ENCODE measurements at regions not wholly inside any gene's neighbourhood (a gene's known extent, or its start where the extent isn't known, plus 50 kb on each side); places are given as distances from the start of the nearest gene placed in this dataset.

DNA sequence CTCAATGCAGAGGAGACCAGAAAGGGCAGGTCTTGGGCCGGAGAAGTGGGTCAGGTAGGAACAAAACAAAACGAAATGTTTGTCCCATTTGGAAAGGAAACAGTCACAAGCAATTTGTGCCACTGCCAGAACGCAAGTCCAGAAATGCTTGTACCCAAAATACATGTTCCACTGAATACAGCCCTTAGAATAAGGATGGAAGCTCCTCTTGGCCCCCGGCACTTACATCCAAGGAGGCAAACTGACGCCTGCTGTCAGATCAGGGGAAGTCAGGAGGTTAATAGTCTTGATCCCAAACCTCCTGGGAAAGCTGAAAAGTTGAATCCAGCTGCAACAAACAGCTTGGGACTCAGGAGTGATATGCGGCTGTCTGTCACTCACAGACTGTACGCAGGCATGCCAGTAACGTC lies 75.9 kb upstream of the GALNT2 start:
- TF ChIP-seq, protein P1, sequence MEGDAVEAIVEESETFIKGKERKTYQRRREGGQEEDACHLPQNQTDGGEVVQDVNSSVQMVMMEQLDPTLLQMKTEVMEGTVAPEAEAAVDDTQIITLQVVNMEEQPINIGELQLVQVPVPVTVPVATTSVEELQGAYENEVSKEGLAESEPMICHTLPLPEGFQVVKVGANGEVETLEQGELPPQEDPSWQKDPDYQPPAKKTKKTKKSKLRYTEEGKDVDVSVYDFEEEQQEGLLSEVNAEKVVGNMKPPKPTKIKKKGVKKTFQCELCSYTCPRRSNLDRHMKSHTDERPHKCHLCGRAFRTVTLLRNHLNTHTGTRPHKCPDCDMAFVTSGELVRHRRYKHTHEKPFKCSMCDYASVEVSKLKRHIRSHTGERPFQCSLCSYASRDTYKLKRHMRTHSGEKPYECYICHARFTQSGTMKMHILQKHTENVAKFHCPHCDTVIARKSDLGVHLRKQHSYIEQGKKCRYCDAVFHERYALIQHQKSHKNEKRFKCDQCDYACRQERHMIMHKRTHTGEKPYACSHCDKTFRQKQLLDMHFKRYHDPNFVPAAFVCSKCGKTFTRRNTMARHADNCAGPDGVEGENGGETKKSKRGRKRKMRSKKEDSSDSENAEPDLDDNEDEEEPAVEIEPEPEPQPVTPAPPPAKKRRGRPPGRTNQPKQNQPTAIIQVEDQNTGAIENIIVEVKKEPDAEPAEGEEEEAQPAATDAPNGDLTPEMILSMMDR (IDR thresholded peaks at IDR 0.05; ENCODE audit: control extremely low read depth, extremely low read depth, low read depth, missing control alignments): no peak
- POLR2A ChIA-PET: interaction anchor here (0.5 kb wide), 1 partner anchor 11 kb away, joined by 3 read pairs; no protein-coding TSS in a partner anchor
- CTCF ChIA-PET: interaction anchor here (0.9 to 2.0 kb wide), 5 partner anchors 8 to 220 kb away, joined by 3 to 4 read pairs (median 4); no protein-coding TSS in a partner anchor
- DNase-seq (ENCODE audit: extremely low spot score): no peak

DNA sequence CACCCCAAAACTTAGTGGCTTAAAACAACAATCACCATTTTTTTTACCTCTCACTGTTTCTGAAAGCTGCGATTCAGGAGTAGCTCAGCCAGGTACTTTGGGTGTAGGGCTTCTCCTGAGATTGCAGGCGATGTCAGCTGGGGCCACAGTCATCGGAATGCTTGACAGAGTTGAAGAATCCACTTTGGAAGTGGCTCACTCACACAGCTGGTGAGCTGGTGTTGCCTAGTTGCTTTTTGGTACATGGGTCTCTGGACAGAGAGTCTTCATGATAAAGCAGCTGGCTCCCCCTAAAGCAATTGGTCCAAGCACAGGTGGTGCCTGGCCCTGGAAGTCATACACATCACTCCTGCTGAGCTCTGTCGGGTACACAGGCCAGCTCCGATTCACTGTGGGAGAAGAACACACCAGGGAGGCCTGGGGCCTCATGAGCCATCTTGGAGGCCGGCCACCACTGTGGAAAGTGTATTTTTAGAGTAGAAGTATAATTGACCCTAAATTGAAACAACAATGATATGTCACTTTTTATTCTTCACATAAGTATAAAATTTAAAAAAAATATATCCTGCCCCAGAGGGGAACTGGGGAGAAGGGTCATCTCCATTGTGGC lies 75.2 kb upstream of the GALNT2 start:
- TF ChIP-seq, protein P1 (IDR thresholded peaks at IDR 0.05; ENCODE audit: control extremely low read depth, extremely low read depth, low read depth, missing control alignments): no peak
- DNase-seq (ENCODE audit: extremely low spot score): no peak
- POLR2A ChIA-PET: no interaction called here
- CTCF ChIA-PET: interaction anchor here (1.2 to 2.0 kb wide), 4 partner anchors 9 to 219 kb away, joined by 3 to 4 read pairs (median 4); no protein-coding TSS in a partner anchor

DNA sequence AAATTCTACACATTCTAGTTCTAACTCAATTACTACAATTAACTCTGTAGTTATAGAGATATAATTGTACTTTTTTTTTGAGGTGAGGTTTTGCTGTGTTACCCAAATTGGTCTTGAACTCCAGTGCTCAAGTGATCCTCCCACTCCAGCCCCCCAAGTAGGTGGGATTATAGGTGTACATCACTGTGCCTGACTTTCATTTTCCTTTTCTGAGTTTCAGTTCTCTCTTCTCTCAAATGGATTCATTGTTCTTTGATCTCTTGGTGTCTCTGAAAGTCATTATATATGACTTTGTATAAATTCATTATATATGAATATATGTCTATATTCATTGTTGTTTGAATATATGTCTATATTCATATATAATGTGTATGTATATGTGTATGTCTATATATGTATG lies 74.0 kb upstream of the GALNT2 start:
- CTCF ChIA-PET: no interaction called here
- POLR2A ChIA-PET: no interaction called here
- no peak for DNase-seq (ENCODE audit: extremely low spot score)
- TF ChIP-seq, protein P1 (IDR thresholded peaks at IDR 0.05; ENCODE audit: control extremely low read depth, extremely low read depth, low read depth, missing control alignments): no peak

DNA sequence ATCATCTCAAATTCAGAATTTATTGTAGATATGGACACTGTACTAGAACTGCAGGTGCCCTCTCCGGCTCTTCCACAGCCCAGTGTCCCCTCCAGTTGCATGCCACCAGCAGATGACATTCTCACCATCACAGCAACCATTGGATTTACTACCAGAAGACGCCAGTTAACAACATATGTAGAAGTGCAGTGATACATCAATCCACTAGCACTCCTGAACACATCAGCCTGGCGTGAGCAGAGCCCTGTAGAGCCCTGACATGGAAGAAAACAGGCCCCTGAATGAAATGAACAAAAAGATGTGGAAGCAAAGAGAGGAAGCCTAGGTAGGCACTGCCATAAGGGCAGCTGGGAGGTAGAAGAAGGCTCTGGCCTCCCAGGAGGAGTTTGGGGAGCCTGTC lies 73.1 kb upstream of the GALNT2 start:
- ChIA-PET CTCF (no interaction called here), POLR2A (no interaction called here)
- TF ChIP-seq, protein P1 (IDR thresholded peaks at IDR 0.05; ENCODE audit: control extremely low read depth, extremely low read depth, low read depth, missing control alignments): no peak
- no peak for DNase-seq (ENCODE audit: extremely low spot score)

DNA sequence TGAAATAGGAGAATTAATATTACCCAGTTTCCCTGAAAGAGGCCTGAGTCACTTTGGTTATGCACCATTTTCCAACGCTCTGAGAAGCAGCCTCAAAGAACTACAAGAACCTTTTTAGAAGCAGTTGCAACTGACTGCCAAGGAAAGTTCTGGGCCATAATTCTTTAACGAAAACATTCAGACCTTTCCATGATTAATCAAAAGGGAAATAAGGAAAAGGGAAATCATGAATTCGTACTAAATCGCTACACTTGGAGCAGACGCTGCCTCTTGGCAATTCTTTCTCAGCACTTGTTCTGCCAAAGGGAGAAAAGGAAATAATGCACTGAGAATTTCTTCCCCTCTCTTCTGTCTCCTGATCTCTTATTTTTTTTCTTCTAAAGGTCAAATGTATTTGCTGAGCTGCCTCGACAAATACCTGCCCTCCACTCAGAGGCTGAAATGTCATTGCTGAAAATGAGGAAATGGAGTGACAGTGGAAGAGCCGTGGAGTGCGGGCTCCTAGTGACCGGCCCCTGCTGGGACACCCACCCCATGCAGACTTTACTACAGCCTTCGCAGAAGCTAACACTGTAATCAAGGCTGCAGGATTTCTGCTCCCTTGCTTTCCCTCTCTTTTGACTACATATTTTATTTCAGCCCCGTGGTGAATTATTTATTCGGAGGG lies 67.9 kb upstream of the GALNT2 start:
- TF ChIP-seq, protein P1 (IDR thresholded peaks at IDR 0.05; ENCODE audit: control extremely low read depth, extremely low read depth, low read depth, missing control alignments): no peak
- POLR2A ChIA-PET: no interaction called here
- DNase-seq (ENCODE audit: extremely low spot score): no peak
- CTCF ChIA-PET: no interaction called here

DNA sequence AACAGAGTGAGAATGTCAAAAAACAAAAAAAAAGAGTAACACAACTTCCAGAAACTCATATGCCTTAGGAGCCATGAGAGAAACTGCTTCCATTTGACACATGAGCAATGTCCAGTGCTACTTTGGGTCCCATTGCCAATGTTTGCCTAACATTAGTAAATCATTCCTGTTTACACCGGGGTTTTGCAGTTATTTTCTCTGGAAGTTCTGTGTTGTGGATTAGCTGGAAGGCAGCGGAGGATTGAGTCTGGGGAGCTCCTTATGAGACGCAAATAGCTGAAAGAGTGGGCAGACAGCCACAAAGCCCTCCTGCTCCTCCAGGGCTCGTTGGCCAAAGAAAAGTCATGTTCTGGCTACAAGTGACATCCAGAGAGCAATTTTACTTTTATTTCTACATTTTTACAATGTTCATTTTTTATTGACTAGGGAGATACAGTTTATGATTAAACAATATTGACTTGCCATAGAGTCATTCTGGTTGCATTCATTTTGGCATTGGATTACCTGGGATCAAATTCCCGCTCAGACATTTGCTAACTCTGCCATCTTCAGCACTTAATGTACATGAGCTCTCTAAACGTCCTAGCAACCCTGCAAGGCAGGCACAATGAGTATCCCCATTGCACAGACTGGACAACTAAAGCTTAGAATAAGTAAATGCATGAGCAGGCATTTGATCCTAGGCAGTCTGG lies 66.4 kb upstream of the GALNT2 start:
- ChIA-PET CTCF (interaction anchor here (1.1 to 1.3 kb wide), 2 partner anchors 9 to 12 kb away, joined by 3 to 4 read pairs; no protein-coding TSS in a partner anchor), POLR2A (no interaction called here)
- TF ChIP-seq, protein P1 (IDR thresholded peaks at IDR 0.05; ENCODE audit: control extremely low read depth, extremely low read depth, low read depth, missing control alignments): no peak
- DNase-seq (ENCODE audit: extremely low spot score): no peak

Measured in GM10248 (cell line).